ENCODE measurements at regions not wholly inside any gene's neighbourhood (a gene's known extent, or its start where the extent isn't known, plus 50 kb on each side); places are given as distances from the start of the nearest gene placed in this dataset.

- Histone ChIP-seq H3K9me3 (ENCODE audit: control insufficient read depth, insufficient read depth, low read depth, low read length) (no peaks in the 10 kb centered on the region), H3K79me2 (ENCODE audit: control insufficient read depth, insufficient read depth, low read length) (no peaks in the 10 kb centered on the region), H3K9ac (ENCODE audit: insufficient read depth, low read length) (no peak overlapping the region), H3K27me3 (ENCODE audit: control insufficient read depth, insufficient read depth, low read length) (no peaks in the 10 kb centered on the region), H3K4me1 (ENCODE audit: control insufficient read depth, extremely low read depth, insufficient read depth, low read length) (no peaks in the 10 kb centered on the region), H3K36me3 (ENCODE audit: control insufficient read depth, insufficient read depth, low read length) (no peaks in the 10 kb centered on the region), H2AFZ (ENCODE audit: low read length) (no peak overlapping the region), H3K4me2 (ENCODE audit: extremely low read depth, insufficient read depth, low read length) (no peak overlapping the region), H4K20me1 (ENCODE audit: control insufficient read depth, extremely low read depth, insufficient read depth, low read length) (no peaks in the 10 kb centered on the region), H3K27ac (ENCODE audit: insufficient read depth, low read length) (no peak overlapping the region), H3K4me3 (replicated peaks in 1 of 4; ENCODE audit: control extremely low read depth in 1 of 4, insufficient read depth in 1 of 4, low read depth in 3 of 4, low read length in 4 of 4) (no peak overlapping the region)
- TF ChIP-seq, protein P1, sequence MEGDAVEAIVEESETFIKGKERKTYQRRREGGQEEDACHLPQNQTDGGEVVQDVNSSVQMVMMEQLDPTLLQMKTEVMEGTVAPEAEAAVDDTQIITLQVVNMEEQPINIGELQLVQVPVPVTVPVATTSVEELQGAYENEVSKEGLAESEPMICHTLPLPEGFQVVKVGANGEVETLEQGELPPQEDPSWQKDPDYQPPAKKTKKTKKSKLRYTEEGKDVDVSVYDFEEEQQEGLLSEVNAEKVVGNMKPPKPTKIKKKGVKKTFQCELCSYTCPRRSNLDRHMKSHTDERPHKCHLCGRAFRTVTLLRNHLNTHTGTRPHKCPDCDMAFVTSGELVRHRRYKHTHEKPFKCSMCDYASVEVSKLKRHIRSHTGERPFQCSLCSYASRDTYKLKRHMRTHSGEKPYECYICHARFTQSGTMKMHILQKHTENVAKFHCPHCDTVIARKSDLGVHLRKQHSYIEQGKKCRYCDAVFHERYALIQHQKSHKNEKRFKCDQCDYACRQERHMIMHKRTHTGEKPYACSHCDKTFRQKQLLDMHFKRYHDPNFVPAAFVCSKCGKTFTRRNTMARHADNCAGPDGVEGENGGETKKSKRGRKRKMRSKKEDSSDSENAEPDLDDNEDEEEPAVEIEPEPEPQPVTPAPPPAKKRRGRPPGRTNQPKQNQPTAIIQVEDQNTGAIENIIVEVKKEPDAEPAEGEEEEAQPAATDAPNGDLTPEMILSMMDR (conservative IDR thresholded peaks at IDR 0.05 in 1 of 2, IDR thresholded peaks at IDR 0.05 in 1 of 2; ENCODE audit: low read depth in 1 of 2, low read length in 2 of 2), result no peak
- no peak for TF ChIP-seq EZH2 (IDR thresholded peaks at IDR 0.05; ENCODE audit: low read length, missing control alignments)
- no peak for DNase-seq (ENCODE audit: low read depth in 2 of 2)
Observed at GRCh38 chr6:137659871-137660270, 165.7 kb upstream of the OLIG3 start.

- Histone ChIP-seq H3K9me3 (ENCODE audit: control insufficient read depth, insufficient read depth, low read depth, low read length) (no peaks in the 10 kb centered on the region), H3K27me3 (ENCODE audit: control insufficient read depth, insufficient read depth, low read length) (no peaks in the 10 kb centered on the region), H3K4me1 (ENCODE audit: control insufficient read depth, extremely low read depth, insufficient read depth, low read length) (no peaks in the 10 kb centered on the region), H3K4me2 (ENCODE audit: extremely low read depth, insufficient read depth, low read length) (no peak overlapping the region), H2AFZ (ENCODE audit: low read length) (no peak overlapping the region), H3K27ac (ENCODE audit: insufficient read depth, low read length) (no peak overlapping the region), H4K20me1 (ENCODE audit: control insufficient read depth, extremely low read depth, insufficient read depth, low read length) (no peaks in the 10 kb centered on the region), H3K9ac (ENCODE audit: insufficient read depth, low read length) (no peak overlapping the region), H3K79me2 (ENCODE audit: control insufficient read depth, insufficient read depth, low read length) (no peaks in the 10 kb centered on the region), H3K4me3 (replicated peaks in 1 of 4; ENCODE audit: control extremely low read depth in 1 of 4, insufficient read depth in 1 of 4, low read depth in 3 of 4, low read length in 4 of 4) (no peak overlapping the region), H3K36me3 (ENCODE audit: control insufficient read depth, insufficient read depth, low read length) (no peaks in the 10 kb centered on the region)
- TF ChIP-seq, protein P1 (conservative IDR thresholded peaks at IDR 0.05 in 1 of 2, IDR thresholded peaks at IDR 0.05 in 1 of 2; ENCODE audit: low read depth in 1 of 2, low read length in 2 of 2), result no peak
- TF ChIP-seq EZH2 (IDR thresholded peaks at IDR 0.05; ENCODE audit: low read length, missing control alignments), result no peak
- no peak for DNase-seq (ENCODE audit: low read depth in 2 of 2)
Observed at GRCh38 chr6:137660296-137660731, 166.1 kb upstream of the OLIG3 start.

DNA sequence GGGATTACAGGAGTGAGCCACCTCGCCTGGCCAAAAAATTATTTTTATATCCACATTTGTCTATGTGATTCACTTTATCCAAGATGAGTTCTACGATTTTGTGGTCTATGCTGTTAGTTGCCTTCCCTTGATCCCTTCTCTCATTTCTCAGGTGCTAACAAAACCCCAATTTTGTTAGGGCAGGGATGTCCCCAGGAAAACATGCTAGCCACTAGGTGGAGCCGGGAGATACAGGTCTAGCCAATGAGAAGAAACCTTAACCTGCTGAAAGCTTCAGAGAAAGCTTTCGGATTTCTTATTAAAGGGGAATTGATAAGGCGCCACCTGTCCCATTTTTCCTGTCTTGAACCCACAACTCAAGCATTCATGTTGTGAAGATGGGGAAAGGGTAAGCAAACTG, 167.4 kb upstream of the OLIG3 start:
- Histone ChIP-seq H3K4me2 (ENCODE audit: extremely low read depth, insufficient read depth, low read length) (no peak overlapping the region), H3K9me3 (ENCODE audit: control insufficient read depth, insufficient read depth, low read depth, low read length) (no peaks in the 10 kb centered on the region), H3K9ac (ENCODE audit: insufficient read depth, low read length) (no peak overlapping the region), H4K20me1 (ENCODE audit: control insufficient read depth, extremely low read depth, insufficient read depth, low read length) (no peaks in the 10 kb centered on the region), H3K4me1 (ENCODE audit: control insufficient read depth, extremely low read depth, insufficient read depth, low read length) (no peaks in the 10 kb centered on the region), H2AFZ (ENCODE audit: low read length) (no peak overlapping the region), H3K36me3 (ENCODE audit: control insufficient read depth, insufficient read depth, low read length) (no peaks in the 10 kb centered on the region), H3K4me3 (replicated peaks in 1 of 4; ENCODE audit: control extremely low read depth in 1 of 4, insufficient read depth in 1 of 4, low read depth in 3 of 4, low read length in 4 of 4) (no peak overlapping the region), H3K27me3 (ENCODE audit: control insufficient read depth, insufficient read depth, low read length) (no peaks in the 10 kb centered on the region), H3K79me2 (ENCODE audit: control insufficient read depth, insufficient read depth, low read length) (no peaks in the 10 kb centered on the region), H3K27ac (ENCODE audit: insufficient read depth, low read length) (no peak overlapping the region)
- TF ChIP-seq, protein P1 (conservative IDR thresholded peaks at IDR 0.05 in 1 of 2, IDR thresholded peaks at IDR 0.05 in 1 of 2; ENCODE audit: low read depth in 1 of 2, low read length in 2 of 2), result peak; percentile 57 to 63
- no peak for TF ChIP-seq EZH2 (IDR thresholded peaks at IDR 0.05; ENCODE audit: low read length, missing control alignments)
- peak; percentile 24 to 30 for DNase-seq (ENCODE audit: low read depth in 2 of 2)
